Liver (tissue), 8 donors: ENCODE measurements at regions not wholly inside any gene's neighbourhood (a gene's known extent, or its start where the extent isn't known, plus 50 kb on each side); places are given as distances from the start of the nearest gene placed in this dataset.

Experiments
- DNase-seq: peaks from one replicate; pipeline ENCODE4 v3.0.0-alpha.2; 2017; ENCODE audit warnings: low spot score
- H3K27ac ChIP-seq, 2 donors: one replicate each; pipeline ENCODE4 v1.7.0; 2013; ENCODE audit warnings: inconsistent platforms in 2 of 2, low read length in 2 of 2, control low read depth in 1 of 2, low read depth in 1 of 2, mild to moderate bottlenecking in 1 of 2
- H3K27me3 ChIP-seq, 4 donors: one replicate each; pipeline versions ENCODE4 v1.6.1 to v1.7.0; 2013; ENCODE audit warnings: low read length in 3 of 4, inconsistent platforms in 1 of 4, mild to moderate bottlenecking in 1 of 4, moderate library complexity in 1 of 4; ENCODE audit not compliant: control insufficient read depth in 4 of 4, insufficient read depth in 4 of 4
- H3K36me3 ChIP-seq, 4 donors: one replicate each; pipeline versions ENCODE4 v1.6.1 to v1.7.0; 2013; ENCODE audit warnings: low read length in 3 of 4, mild to moderate bottlenecking in 3 of 4, low read depth in 1 of 4, moderate library complexity in 1 of 4; ENCODE audit not compliant: control insufficient read depth in 4 of 4, insufficient read depth in 3 of 4
- H3K4me1 ChIP-seq, 4 donors: one replicate each; pipeline versions ENCODE4 v1.6.1 to v1.7.0; 2013; ENCODE audit warnings: low read length in 3 of 4, mild to moderate bottlenecking in 3 of 4, moderate library complexity in 1 of 4; ENCODE audit not compliant: control insufficient read depth in 4 of 4, insufficient read depth in 4 of 4
- H3K4me3 ChIP-seq, 3 donors: one replicate each; pipeline versions ENCODE4 v1.6.1 to v1.7.0; 2013; ENCODE audit warnings: low read length in 3 of 3, control low read depth in 1 of 3, low read depth in 1 of 3, mild to moderate bottlenecking in 1 of 3
- H3K9ac ChIP-seq, 2 donors: one replicate each; pipeline ENCODE4 v1.7.0; 2013; ENCODE audit warnings: low read length in 2 of 2, mild to moderate bottlenecking in 2 of 2, moderate library complexity in 2 of 2, control low read depth in 1 of 2, low read depth in 1 of 2
- H3K9me3 ChIP-seq, 4 donors: one replicate each; pipeline versions ENCODE4 v1.6.1 to v1.7.0; 2013; ENCODE audit warnings: low read length in 3 of 4; ENCODE audit not compliant: control insufficient read depth in 4 of 4
- EGR1 ChIP-seq, 2 donors: IDR thresholded peaks; 2 replicates each; pipeline ENCODE4 v1.6.1; 2016 to 2018; ENCODE audit warnings: antibody characterized with exemption in 2 of 2, low read depth in 2 of 2
- FOXA1 ChIP-seq: IDR thresholded peaks from 2 replicates; pipeline ENCODE4 v1.6.1; 2016; ENCODE audit warnings: antibody characterized with exemption
- FOXA2 ChIP-seq: IDR thresholded peaks from 2 replicates; pipeline ENCODE4 v1.6.1; 2016; ENCODE audit warnings: antibody characterized with exemption
- GABPA ChIP-seq, 2 donors: IDR thresholded peaks in 1 of 2; conservative IDR thresholded peaks in 1 of 2; 2 replicates each; pipeline ENCODE4 v1.6.1; 2016; ENCODE audit warnings: antibody characterized with exemption in 2 of 2, mild to moderate bottlenecking in 1 of 2, moderate library complexity in 1 of 2
- HNF4A ChIP-seq, 2 donors: conservative IDR thresholded peaks; 2 replicates each; pipeline ENCODE4 v1.6.1; 2016; ENCODE audit warnings: antibody characterized with exemption in 2 of 2, mild to moderate bottlenecking in 2 of 2
- HNF4G ChIP-seq: IDR thresholded peaks from 2 replicates; pipeline ENCODE4 v1.6.1; 2016; ENCODE audit warnings: antibody characterized with exemption
- JUND ChIP-seq, 2 donors: IDR thresholded peaks; 2 replicates each; pipeline ENCODE4 v1.6.1; 2016; ENCODE audit warnings: antibody characterized with exemption in 2 of 2
- NR2F2 ChIP-seq: IDR thresholded peaks from 2 replicates; pipeline ENCODE4 v1.6.1; 2016; ENCODE audit warnings: antibody characterized with exemption
- RXRA ChIP-seq, 2 donors: IDR thresholded peaks; 2 replicates each; pipeline ENCODE4 v1.6.1; 2017 to 2018; ENCODE audit warnings: antibody characterized with exemption in 2 of 2, mild to moderate bottlenecking in 1 of 2
- SP1 ChIP-seq: IDR thresholded peaks from 2 replicates; pipeline ENCODE4 v1.6.1; 2018; ENCODE audit warnings: antibody characterized with exemption, mild to moderate bottlenecking
- TAF1 ChIP-seq: conservative IDR thresholded peaks from 2 replicates; pipeline ENCODE4 v1.6.1; 2016; ENCODE audit warnings: antibody characterized with exemption, mild to moderate bottlenecking
- YY1 ChIP-seq: IDR thresholded peaks from 2 replicates; pipeline ENCODE4 v1.6.1; 2016; ENCODE audit warnings: antibody characterized with exemption, mild to moderate bottlenecking
- WGBS: extraction: QIAGEN DNeasy Blood & Tissue Kit; methylation state at CpG from one replicate; pipeline ENCODE4 v1.1.7; 2013; 5-methylcytosine and 5-hydroxymethylcytosine counted together
- TF ChIP-seq, protein P1 (sequence below): IDR thresholded peaks from 2 replicates; pipeline ENCODE4 v1.6.1; 2016; ENCODE audit warnings: antibody characterized with exemption
- TF ChIP-seq, protein P2 (sequence below): IDR thresholded peaks from 2 replicates; pipeline ENCODE4 v1.6.1; 2016; ENCODE audit warnings: antibody characterized with exemption
- TF ChIP-seq, protein P3 (sequence below): fragments of 150-350 bp; IDR thresholded peaks from 2 replicates; pipeline ENCODE4 v1.5.1; 2017; ENCODE audit warnings: improper control_type of control experiment, low read depth, low read length; ENCODE audit not compliant: missing input control
- TF ChIP-seq, protein P4 (sequence below): IDR thresholded peaks from 2 replicates; pipeline ENCODE4 v1.6.1; 2016; ENCODE audit warnings: antibody characterized with exemption
- TF ChIP-seq, protein P5 (sequence below): IDR thresholded peaks from 2 replicates; pipeline ENCODE4 v1.6.1; 2016; ENCODE audit warnings: antibody characterized with exemption, mild to moderate bottlenecking
- donor health status: healthy.
- donor health status: healthy.
- donor health status: healthy.
- donor health status: healthy.
- donor health status: healthy.

DNA sequence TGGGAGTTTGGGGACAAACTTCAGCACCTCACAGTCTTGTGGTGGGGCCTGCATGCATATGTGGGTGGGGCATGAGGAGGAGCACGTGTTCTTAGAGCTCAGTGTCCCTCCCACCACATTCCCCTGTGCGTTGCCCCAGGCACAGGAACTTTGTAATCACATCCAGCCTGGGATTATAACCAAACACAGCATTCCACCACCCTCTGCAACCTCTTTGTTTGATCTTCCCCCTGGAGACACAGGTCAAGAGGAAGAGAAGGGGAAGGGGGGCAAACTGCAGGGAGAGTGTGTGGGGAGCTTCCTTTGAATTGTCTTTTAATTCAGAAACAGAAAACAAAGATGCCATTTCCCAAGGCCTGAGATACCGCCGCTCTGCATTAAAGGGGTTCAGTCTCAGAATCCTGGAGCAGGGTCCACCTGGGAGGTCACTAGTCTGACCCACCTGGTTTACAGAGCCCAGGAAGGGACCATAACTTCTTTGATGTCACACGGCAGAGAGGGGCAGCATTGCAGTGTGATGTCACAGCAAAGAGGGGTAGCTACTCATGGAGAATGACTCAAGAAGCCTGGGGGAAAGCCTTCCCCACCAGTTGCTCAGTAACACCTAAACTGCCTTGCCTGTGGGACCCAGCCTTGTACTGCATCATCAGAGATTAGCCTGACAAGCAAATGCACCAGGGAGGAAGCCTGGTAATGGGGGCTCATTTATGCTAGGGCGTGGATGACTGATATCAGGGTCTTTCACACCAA lies 106.3 kb upstream of the RNU6-1 start:
- no peaks in the 10 kb centered on the region for H3K9me3 ChIP-seq
- no peaks in the 10 kb centered on the region for H3K36me3 ChIP-seq
- no peak overlapping the region for H3K4me3 ChIP-seq
- no peak overlapping the region for H3K27ac ChIP-seq
- peaks cover 0 to 6% (median 4%) of the 10 kb centered on the region in 4 donors for H3K4me1 ChIP-seq
- DNase-seq, result no peak
- H3K9ac ChIP-seq, result no peak overlapping the region
- 74% methylated on average over 6 of the region's 6 CpGs for WGBS
- H3K27me3 ChIP-seq, result no peaks in the 10 kb centered on the region
- TF ChIP-seq FOXA2 (no peak), YY1 (no peak), SP1 (no peak), JUND (IDR thresholded peaks at IDR 0.05) (no peak), HNF4A (conservative IDR thresholded peaks at IDR 0.05) (no peak), NR2F2 (no peak), HNF4G (no peak), GABPA (IDR thresholded peaks at IDR 0.05 in 1 of 2, conservative IDR thresholded peaks at IDR 0.05 in 1 of 2) (no peak), FOXA1 (no peak), EGR1 (IDR thresholded peaks at IDR 0.05; ENCODE audit: low read depth in 2 of 2) (no peak)
- TF ChIP-seq, protein P1, sequence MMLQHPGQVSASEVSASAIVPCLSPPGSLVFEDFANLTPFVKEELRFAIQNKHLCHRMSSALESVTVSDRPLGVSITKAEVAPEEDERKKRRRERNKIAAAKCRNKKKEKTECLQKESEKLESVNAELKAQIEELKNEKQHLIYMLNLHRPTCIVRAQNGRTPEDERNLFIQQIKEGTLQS, result no peak
- TF ChIP-seq, protein P2, sequence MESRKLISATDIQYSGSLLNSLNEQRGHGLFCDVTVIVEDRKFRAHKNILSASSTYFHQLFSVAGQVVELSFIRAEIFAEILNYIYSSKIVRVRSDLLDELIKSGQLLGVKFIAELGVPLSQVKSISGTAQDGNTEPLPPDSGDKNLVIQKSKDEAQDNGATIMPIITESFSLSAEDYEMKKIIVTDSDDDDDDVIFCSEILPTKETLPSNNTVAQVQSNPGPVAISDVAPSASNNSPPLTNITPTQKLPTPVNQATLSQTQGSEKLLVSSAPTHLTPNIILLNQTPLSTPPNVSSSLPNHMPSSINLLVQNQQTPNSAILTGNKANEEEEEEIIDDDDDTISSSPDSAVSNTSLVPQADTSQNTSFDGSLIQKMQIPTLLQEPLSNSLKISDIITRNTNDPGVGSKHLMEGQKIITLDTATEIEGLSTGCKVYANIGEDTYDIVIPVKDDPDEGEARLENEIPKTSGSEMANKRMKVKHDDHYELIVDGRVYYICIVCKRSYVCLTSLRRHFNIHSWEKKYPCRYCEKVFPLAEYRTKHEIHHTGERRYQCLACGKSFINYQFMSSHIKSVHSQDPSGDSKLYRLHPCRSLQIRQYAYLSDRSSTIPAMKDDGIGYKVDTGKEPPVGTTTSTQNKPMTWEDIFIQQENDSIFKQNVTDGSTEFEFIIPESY, result no peak
- TF ChIP-seq, protein P3, sequence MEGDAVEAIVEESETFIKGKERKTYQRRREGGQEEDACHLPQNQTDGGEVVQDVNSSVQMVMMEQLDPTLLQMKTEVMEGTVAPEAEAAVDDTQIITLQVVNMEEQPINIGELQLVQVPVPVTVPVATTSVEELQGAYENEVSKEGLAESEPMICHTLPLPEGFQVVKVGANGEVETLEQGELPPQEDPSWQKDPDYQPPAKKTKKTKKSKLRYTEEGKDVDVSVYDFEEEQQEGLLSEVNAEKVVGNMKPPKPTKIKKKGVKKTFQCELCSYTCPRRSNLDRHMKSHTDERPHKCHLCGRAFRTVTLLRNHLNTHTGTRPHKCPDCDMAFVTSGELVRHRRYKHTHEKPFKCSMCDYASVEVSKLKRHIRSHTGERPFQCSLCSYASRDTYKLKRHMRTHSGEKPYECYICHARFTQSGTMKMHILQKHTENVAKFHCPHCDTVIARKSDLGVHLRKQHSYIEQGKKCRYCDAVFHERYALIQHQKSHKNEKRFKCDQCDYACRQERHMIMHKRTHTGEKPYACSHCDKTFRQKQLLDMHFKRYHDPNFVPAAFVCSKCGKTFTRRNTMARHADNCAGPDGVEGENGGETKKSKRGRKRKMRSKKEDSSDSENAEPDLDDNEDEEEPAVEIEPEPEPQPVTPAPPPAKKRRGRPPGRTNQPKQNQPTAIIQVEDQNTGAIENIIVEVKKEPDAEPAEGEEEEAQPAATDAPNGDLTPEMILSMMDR, result no peak
- TF ChIP-seq, protein P4, sequence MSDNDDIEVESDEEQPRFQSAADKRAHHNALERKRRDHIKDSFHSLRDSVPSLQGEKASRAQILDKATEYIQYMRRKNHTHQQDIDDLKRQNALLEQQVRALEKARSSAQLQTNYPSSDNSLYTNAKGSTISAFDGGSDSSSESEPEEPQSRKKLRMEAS, result no peak

DNA sequence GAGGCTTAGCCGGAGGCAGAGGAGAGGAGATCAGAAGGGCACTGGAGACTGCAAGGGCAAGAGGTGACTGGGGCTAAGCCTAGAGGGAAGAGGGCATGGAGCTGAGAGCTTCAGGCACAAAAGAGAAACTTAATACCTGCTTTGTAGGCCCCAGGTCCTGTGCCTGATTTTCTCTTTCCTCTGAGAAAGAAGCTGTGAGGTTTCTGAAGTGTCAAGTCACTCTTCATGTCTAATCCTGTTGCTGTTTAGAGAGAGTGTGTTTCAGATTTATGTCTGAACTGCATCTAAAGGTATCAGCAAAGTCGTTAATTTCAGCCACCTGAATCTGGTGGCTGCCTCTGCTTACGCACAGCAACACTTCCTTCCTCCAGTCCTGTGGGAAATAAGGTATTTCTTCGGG lies 106.9 kb upstream of the RNU6-1 start:
- Histone ChIP-seq H3K9me3 (no peaks in the 10 kb centered on the region), H3K4me3 (no peak overlapping the region), H3K27ac (no peak overlapping the region), H3K4me1 (peaks cover 0 to 6% (median 4%) of the 10 kb centered on the region in 4 donors), H3K27me3 (no peaks in the 10 kb centered on the region), H3K9ac (no peak overlapping the region), H3K36me3 (no peaks in the 10 kb centered on the region)
- TF ChIP-seq NR2F2 (no peak), HNF4G (no peak), JUND (IDR thresholded peaks at IDR 0.05) (no peak), FOXA2 (no peak), FOXA1 (no peak), EGR1 (IDR thresholded peaks at IDR 0.05; ENCODE audit: low read depth in 2 of 2) (no peak), HNF4A (conservative IDR thresholded peaks at IDR 0.05) (no peak), TAF1 (no peak), RXRA (IDR thresholded peaks at IDR 0.05) (no peak)
- TF ChIP-seq, protein P1, result no peak
- TF ChIP-seq, protein P3, result no peak
- TF ChIP-seq, protein P5, sequence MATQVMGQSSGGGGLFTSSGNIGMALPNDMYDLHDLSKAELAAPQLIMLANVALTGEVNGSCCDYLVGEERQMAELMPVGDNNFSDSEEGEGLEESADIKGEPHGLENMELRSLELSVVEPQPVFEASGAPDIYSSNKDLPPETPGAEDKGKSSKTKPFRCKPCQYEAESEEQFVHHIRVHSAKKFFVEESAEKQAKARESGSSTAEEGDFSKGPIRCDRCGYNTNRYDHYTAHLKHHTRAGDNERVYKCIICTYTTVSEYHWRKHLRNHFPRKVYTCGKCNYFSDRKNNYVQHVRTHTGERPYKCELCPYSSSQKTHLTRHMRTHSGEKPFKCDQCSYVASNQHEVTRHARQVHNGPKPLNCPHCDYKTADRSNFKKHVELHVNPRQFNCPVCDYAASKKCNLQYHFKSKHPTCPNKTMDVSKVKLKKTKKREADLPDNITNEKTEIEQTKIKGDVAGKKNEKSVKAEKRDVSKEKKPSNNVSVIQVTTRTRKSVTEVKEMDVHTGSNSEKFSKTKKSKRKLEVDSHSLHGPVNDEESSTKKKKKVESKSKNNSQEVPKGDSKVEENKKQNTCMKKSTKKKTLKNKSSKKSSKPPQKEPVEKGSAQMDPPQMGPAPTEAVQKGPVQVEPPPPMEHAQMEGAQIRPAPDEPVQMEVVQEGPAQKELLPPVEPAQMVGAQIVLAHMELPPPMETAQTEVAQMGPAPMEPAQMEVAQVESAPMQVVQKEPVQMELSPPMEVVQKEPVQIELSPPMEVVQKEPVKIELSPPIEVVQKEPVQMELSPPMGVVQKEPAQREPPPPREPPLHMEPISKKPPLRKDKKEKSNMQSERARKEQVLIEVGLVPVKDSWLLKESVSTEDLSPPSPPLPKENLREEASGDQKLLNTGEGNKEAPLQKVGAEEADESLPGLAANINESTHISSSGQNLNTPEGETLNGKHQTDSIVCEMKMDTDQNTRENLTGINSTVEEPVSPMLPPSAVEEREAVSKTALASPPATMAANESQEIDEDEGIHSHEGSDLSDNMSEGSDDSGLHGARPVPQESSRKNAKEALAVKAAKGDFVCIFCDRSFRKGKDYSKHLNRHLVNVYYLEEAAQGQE, result no peak
- no peak for DNase-seq
- WGBS, result 74% methylated on average over 4 of the region's 4 CpGs
